NCI-H82 treated with DMSO at 0.1 percent for 48 hours (cell line): ENCODE measurements at regions not wholly inside any gene's neighbourhood (a gene's known extent, or its start where the extent isn't known, plus 50 kb on each side); places are given as distances from the start of the nearest gene placed in this dataset.

Experiments
- DNase-seq: peaks from one replicate; lab custom pipeline; 2025; ENCODE audit not compliant: unreplicated experiment; lab: John Stamatoyannopoulos, UW

- DNase-seq, result no peak
Observed at GRCh38 chr11:45089251-45089650, 57.2 kb upstream of the PRDM11 start.

DNA sequence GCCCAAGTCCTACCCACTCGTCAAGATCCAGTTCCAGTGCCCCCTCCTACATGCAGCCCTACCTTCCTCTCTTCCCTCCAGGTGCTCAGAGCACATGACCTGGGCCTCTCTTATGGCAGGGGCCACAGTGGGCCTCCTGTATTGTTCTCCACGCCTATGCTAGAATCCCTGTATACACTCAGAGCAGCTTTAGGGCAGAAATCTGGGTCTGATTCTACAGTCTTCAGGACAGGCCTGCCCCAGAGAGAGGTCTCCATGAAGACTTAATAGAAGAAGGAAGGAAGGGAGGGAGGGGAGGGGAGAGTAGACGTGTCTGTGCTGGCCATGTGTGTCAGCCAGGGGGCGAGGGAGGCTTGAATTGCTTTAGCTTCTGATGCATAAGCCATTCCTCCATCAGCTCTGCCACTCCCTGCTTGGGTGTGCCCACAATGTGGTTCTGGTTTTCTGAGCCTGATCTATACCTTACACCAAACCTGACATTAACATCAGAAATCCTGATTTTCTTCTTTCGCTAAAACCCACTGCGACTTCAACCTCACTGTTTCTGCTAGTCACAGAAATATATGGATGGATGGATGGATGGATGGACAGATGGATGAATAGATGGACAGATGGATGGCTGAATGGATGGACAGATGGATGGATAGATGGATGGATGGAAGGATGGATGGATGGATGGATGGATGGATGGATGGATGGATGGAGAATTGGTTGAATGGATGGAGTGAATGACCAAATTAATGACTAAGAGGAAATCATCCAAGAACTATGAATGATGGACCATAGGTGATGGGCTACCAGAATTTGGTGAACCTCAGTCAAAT lies 56.6 kb upstream of the PRDM11 start:
- no peak for DNase-seq

GRCh38 chr11:45090607-45091006 lies 55.8 kb upstream of the PRDM11 start:
- DNase-seq, result no peak

DNA sequence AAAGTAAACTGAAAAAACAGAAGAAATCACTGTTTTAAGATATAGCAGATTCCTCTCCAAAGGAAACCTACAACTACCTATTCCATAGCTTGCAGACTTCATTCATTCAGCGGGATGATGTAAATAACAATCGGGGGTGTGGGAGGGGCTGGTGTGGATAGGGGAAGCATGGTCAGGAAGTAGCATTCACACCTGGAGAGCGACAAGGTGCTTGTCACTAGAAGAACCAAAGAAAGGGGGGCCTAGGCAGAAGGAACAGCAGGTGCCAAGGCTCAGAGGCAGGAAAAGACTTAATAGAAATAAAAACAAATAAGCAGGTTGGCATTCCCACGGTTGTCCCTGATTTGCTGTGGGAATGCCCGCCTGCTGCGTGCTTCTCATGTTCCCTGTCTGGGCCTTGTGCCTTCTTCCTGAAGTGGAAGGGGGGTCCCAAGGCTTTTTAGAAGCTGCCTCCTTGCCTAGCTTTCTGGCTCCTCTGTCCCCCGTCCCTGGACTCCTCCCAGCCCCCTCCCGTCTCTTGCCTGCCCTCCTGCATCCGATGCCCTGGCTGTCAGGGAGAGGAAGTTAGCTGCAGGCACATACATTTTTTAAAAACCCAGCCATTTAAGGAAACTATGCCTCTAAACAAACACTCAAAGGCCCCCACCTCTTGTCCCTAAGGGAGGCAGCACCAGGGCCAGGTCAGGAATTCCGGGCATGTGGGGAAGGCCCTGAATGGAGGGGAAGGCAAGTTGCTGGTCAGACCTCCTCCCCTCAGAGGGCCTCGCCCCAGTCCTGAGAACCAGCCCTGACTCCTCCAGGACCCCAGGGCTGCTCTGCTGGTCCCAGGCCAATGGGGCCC lies 54.7 kb upstream of the PRDM11 start:
- no peak for DNase-seq

DNA sequence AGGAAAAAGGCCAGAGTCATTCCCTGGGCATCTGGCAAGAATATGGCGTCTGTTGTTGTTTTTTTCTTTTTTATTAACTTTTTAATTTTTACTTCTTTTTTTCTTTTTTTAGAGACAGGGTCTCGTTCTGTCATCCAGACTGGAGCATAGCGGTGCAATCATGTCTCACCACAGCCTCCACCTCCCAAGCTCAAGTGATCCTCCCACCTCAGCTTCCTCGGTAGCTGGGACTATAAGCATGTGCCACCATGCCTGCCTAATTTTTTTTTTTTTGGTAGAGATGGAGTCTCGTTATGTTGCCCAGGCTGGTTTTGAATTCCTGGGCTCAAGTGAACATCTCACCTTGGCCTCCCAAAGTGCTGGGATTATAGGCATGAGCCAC lies 54.0 kb upstream of the PRDM11 start:
- no peak for DNase-seq

- no peak for DNase-seq
Observed at GRCh38 chr11:45092901-45093760, 53.3 kb upstream of the PRDM11 start.

GRCh38 chr11:45093761-45094455 lies 52.5 kb upstream of the PRDM11 start:
- DNase-seq, result no peak

DNA sequence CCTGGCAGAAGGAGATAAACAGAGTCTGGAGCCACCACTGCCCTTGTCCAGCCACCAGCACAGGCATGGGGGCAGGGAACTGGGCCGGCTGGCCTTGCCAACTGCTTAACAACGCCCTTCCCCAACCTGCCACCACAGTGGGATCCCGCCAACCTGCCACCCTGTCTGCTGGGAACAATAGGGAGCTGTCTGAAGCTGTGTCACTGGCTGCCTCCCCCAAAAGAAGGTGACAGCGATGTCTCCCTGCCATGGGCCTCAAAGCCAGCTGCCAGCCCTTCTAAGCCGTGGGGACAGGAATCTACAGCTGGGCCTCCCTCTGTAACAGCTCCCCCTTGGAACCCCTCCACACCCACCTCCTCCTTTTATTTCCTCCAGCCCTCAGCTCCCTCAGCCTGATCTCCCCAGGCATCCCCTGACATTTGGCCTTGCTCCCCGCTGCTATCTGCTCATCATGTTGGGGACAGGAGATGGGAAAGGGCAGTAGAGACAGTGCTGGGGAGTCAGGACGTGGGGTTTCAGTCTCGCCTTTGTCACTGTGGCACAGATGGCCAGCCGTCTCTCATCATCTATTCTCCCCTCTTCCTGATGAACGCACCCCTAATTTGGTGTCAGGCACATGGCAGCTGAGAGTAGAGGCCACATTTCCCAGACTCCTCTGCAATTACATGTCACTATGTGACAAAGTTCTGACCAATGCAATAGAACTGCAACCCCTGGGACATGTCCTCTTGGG lies 51.3 kb upstream of the PRDM11 start:
- no peak for DNase-seq

GRCh38 chr11:45095691-45096010 lies 50.8 kb upstream of the PRDM11 start:
- DNase-seq, result no peak

DNA sequence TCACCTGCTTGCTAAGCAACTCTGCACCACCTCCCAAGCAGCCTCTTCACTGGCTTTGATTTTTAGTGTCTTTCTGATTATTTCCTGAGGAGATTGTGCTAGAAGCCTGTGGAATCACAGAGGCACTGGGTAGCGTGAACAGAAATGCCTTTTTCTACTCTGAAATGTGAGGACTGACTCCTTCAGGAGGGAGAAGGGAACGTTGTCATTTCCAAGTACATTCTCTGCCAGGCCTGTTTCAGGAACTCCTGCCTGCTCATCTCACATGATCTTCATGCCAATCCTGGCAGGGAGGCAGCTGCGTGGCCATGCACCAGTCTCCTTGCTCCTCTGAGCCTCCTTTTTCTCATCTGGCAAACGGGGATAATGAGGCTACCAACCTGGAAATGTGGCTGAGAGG lies 49.8 kb upstream of the PRDM11 start:
- no peak for DNase-seq
